Spinal cord (tissue), 9 donors: ENCODE measurements at regions not wholly inside any gene's neighbourhood (a gene's known extent, or its start where the extent isn't known, plus 50 kb on each side); places are given as distances from the start of the nearest gene placed in this dataset.

ENCODE experiments used
- DNase-seq, 6 donors: peaks; one replicate each; pipeline versions ENCODE4 v3.0.0 to v3.0.0-alpha.2; 2013 to 2015; ENCODE audit warnings: low spot score in 6 of 6, low read depth in 4 of 6
- H3K27ac ChIP-seq: one replicate; pipeline ENCODE4 v1.5.1; 2013; ENCODE audit warnings: low read depth, low read length, control low read depth
- H3K27me3 ChIP-seq: one replicate; pipeline ENCODE4 v1.6.1; 2013; ENCODE audit warnings: low read length; ENCODE audit not compliant: control insufficient read depth, insufficient read depth
- H3K36me3 ChIP-seq: one replicate; pipeline ENCODE4 v1.6.1; 2013; ENCODE audit warnings: low read length; ENCODE audit not compliant: control insufficient read depth, insufficient read depth
- H3K4me1 ChIP-seq: one replicate; pipeline ENCODE4 v1.6.1; 2013; ENCODE audit warnings: low read length; ENCODE audit not compliant: control insufficient read depth, insufficient read depth
- H3K4me3 ChIP-seq: one replicate; pipeline ENCODE4 v1.5.1; 2013; ENCODE audit warnings: low read depth, low read length, control low read depth
- H3K9me3 ChIP-seq: one replicate; pipeline ENCODE4 v1.6.1; 2013; ENCODE audit warnings: low read length; ENCODE audit not compliant: control insufficient read depth, insufficient read depth
- WGBS: methylation state at CpG from one replicate; pipeline ENCODE4 v1.1.5; 2013; ENCODE audit warnings: missing lambda C conversion rate; ENCODE audit not compliant: insufficient coverage; 5-methylcytosine and 5-hydroxymethylcytosine counted together
- donor health status: healthy.

GRCh38 chr1:55280731-55281130, 65.6 kb upstream of the USP24 start:
- H3K36me3 ChIP-seq, result no peaks in the 10 kb centered on the region
- no peak for DNase-seq
- H3K27me3 ChIP-seq, result no peaks in the 10 kb centered on the region
- H3K9me3 ChIP-seq, result no peaks in the 10 kb centered on the region
- H3K4me3 ChIP-seq, result no peak overlapping the region
- H3K27ac ChIP-seq, result no peak overlapping the region
- H3K4me1 ChIP-seq, result peaks cover 10% of the 10 kb centered on the region
- 79% methylated on average over 2 of the region's 2 CpGs for WGBS

GRCh38 chr1:55279627-55280026, 64.5 kb upstream of the USP24 start:
- WGBS, result 100% methylated on average over 1 of the region's 3 CpGs
- Histone ChIP-seq H3K27ac (no peak overlapping the region), H3K4me1 (peaks cover 17% of the 10 kb centered on the region), H3K27me3 (no peaks in the 10 kb centered on the region), H3K9me3 (no peaks in the 10 kb centered on the region), H3K36me3 (no peaks in the 10 kb centered on the region), H3K4me3 (no peak overlapping the region)
- DNase-seq, result no peak

- WGBS, result no CpG with 5 or more reads among the region's 2 CpGs
- Histone ChIP-seq H3K36me3 (no peaks in the 10 kb centered on the region), H3K4me1 (peaks cover 21% of the 10 kb centered on the region), H3K9me3 (no peaks in the 10 kb centered on the region), H3K4me3 (no peak overlapping the region), H3K27ac (no peak overlapping the region), H3K27me3 (no peaks in the 10 kb centered on the region)
- DNase-seq, result no peak
These were observed 63.2 kb upstream of the USP24 start for GRCh38 chr1:55278378-55278777.

- peak; percentile 51 to 90 (median 68) for DNase-seq
- WGBS, result 14% methylated on average over 11 of the region's 15 CpGs
- H3K27me3 ChIP-seq, result no peaks in the 10 kb centered on the region
- peaks cover 21% of the 10 kb centered on the region for H3K4me1 ChIP-seq
- H3K36me3 ChIP-seq, result no peaks in the 10 kb centered on the region
- H3K9me3 ChIP-seq, result no peaks in the 10 kb centered on the region
- H3K4me3 ChIP-seq, result no peak overlapping the region
- no peak overlapping the region for H3K27ac ChIP-seq
These were observed 62.4 kb upstream of the USP24 start for GRCh38 chr1:55277377-55278130.

- Histone ChIP-seq H3K27me3 (no peaks in the 10 kb centered on the region), H3K4me1 (peaks cover 21% of the 10 kb centered on the region), H3K36me3 (no peaks in the 10 kb centered on the region), H3K4me3 (no peak overlapping the region), H3K9me3 (no peaks in the 10 kb centered on the region), H3K27ac (peak overlapping the region; percentile 25)
- WGBS, result 64% methylated on average over 6 of the region's 8 CpGs
- peak in 1 of 6 donors; percentile 74 for DNase-seq
These were observed 61.7 kb upstream of the USP24 start for GRCh38 chr1:55276671-55277376.

GRCh38 chr1:55275941-55276341, 60.8 kb upstream of the USP24 start:
- no peak overlapping the region for H3K4me3 ChIP-seq
- H3K27ac ChIP-seq, result peak overlapping the region; percentile 72
- H3K36me3 ChIP-seq, result no peaks in the 10 kb centered on the region
- DNase-seq, result no peak
- peaks cover 21% of the 10 kb centered on the region for H3K4me1 ChIP-seq
- no peaks in the 10 kb centered on the region for H3K9me3 ChIP-seq
- no peaks in the 10 kb centered on the region for H3K27me3 ChIP-seq
- no CpG with 5 or more reads among the region's 1 CpG for WGBS

- Histone ChIP-seq H3K4me1 (peaks cover 21% of the 10 kb centered on the region), H3K36me3 (no peaks in the 10 kb centered on the region), H3K9me3 (no peaks in the 10 kb centered on the region), H3K27me3 (no peaks in the 10 kb centered on the region), H3K4me3 (no peak overlapping the region), H3K27ac (peak overlapping the region; percentile 72)
- WGBS, result 24% methylated on average over 9 of the region's 12 CpGs
- DNase-seq, result peak in 5 of 6 donors; percentile 39 to 88 (median 59)
These were observed 60.1 kb upstream of the USP24 start for GRCh38 chr1:55275151-55275748.

GRCh38 chr1:55272994-55273393, 57.8 kb upstream of the USP24 start:
- 88% methylated on average over 4 of the region's 4 CpGs for WGBS
- DNase-seq, result no peak

More at GRCh38 chr1:55272994-55273393, 57.8 kb upstream of the USP24 start:
- Histone ChIP-seq H3K27me3 (no peaks in the 10 kb centered on the region), H3K4me1 (peaks cover 21% of the 10 kb centered on the region), H3K4me3 (no peak overlapping the region), H3K36me3 (no peaks in the 10 kb centered on the region), H3K9me3 (peaks cover 5% of the 10 kb centered on the region), H3K27ac (no peak overlapping the region)
